Esophagus squamous epithelium (tissue), 5 donors: ENCODE measurements at regions not wholly inside any gene's neighbourhood (a gene's known extent, or its start where the extent isn't known, plus 50 kb on each side); places are given as distances from the start of the nearest gene placed in this dataset.
"Not testable (repeated sequence)": the region's sequence is repeated elsewhere in the genome, so short reads cannot be mapped to it uniquely, and the experiment has no call there.

ENCODE experiments used
- DNase-seq: peaks from one replicate; lab custom pipeline; 2025; lab: John Stamatoyannopoulos, UW
- H3K27ac ChIP-seq, 4 donors: fragments of 200-600 bp; sonication (generic); one replicate each; pipeline ENCODE4 v1.5.1; 2016 to 2019; ENCODE audit warnings: mild to moderate bottlenecking in 1 of 4
- H3K27me3 ChIP-seq, 4 donors: fragments of 200-600 bp; sonication (generic); 1 replicate in 3 of 4; 2 replicates in 1 of 4; pipeline versions ENCODE4 v1.5.1 to v1.6.0; 2017 to 2021; ENCODE audit warnings: antibody characterized with exemption in 1 of 4
- H3K36me3 ChIP-seq, 3 donors: fragments of 200-600 bp; sonication (generic); one replicate each; pipeline ENCODE4 v1.5.1; 2016 to 2019
- H3K4me1 ChIP-seq, 3 donors: fragments of 200-600 bp; sonication (generic); one replicate each; pipeline ENCODE4 v1.5.1; 2017 to 2019
- H3K4me3 ChIP-seq, 4 donors: fragments of 200-600 bp; sonication (generic); 1 replicate in 3 of 4; 2 replicates in 1 of 4; pipeline ENCODE4 v1.5.1; 2016 to 2019; ENCODE audit warnings: mild to moderate bottlenecking in 2 of 4, moderate library complexity in 1 of 4
- H3K9me3 ChIP-seq, 3 donors: fragments of 200-600 bp; sonication (generic); one replicate each; pipeline ENCODE4 v1.5.1; 2016 to 2019
- CTCF ChIP-seq, 6 experiments: fragments of 450-650 bp in 4 of 6; fragments of 200-600 bp in 2 of 6; sonication (generic) in 2 of 6; IDR thresholded peaks; one replicate each; pipeline ENCODE4 v1.5.1; 2016 to 2019; ENCODE audit warnings: antibody characterized with exemption in 6 of 6, mild to moderate bottlenecking in 4 of 6, moderate library complexity in 4 of 6
- POLR2A ChIP-seq, 4 donors: fragments of 450-650 bp; IDR thresholded peaks; one replicate each; pipeline ENCODE4 v1.6.1; 2017; ENCODE audit warnings: antibody characterized with exemption in 4 of 4, mild to moderate bottlenecking in 4 of 4, moderate library complexity in 3 of 4
- WGBS, 2 donors: methylation state at CpG; one replicate each; pipeline ENCODE4 v1.1.5; 2018; 5-methylcytosine and 5-hydroxymethylcytosine counted together
- intact Hi-C: fragments of 100-400 bp; cut with DNase I; formaldehyde crosslinking; loops from one replicate; pipeline ENCODE4 v1.15.0; 2022
- donor health status: DM: yes; HTN: yes; CAD: no.

- no peaks in the 10 kb centered on the region for H3K9me3 ChIP-seq
- H3K36me3 ChIP-seq, result no peaks in the 10 kb centered on the region
- DNase-seq, result no peak
- 59 to 66% methylated on average over 2 of the region's 2 CpGs for WGBS, 2 donors
- no peak overlapping the region for H3K27ac ChIP-seq
- intact Hi-C loops, result no loop called here
- TF ChIP-seq CTCF (IDR thresholded peaks at IDR 0.05) (no peak), POLR2A (IDR thresholded peaks at IDR 0.05) (no peak)
- no peak overlapping the region for H3K4me3 ChIP-seq
- no peaks in the 10 kb centered on the region for H3K27me3 ChIP-seq
- no peaks in the 10 kb centered on the region for H3K4me1 ChIP-seq
Measured at GRCh38 chr18:64692826-64693225, 543.9 kb upstream of the LINC00305 start.

GRCh38 chr18:64679121-64679520, 530.2 kb upstream of the LINC00305 start:
- WGBS, 2 donors, result 15 to 26% methylated on average over 2 of the region's 2 CpGs
- H3K27me3 ChIP-seq, result no peaks in the 10 kb centered on the region
- no peaks in the 10 kb centered on the region for H3K9me3 ChIP-seq
- intact Hi-C loops, result no loop called here
- H3K36me3 ChIP-seq, result no peaks in the 10 kb centered on the region
- no peak overlapping the region for H3K27ac ChIP-seq
- TF ChIP-seq CTCF (IDR thresholded peaks at IDR 0.05) (no peak), POLR2A (IDR thresholded peaks at IDR 0.05) (no peak)
- H3K4me3 ChIP-seq, result no peak overlapping the region
- DNase-seq, result no peak
- no peaks in the 10 kb centered on the region for H3K4me1 ChIP-seq

GRCh38 chr18:64678048-64678447, 529.2 kb upstream of the LINC00305 start:
- Histone ChIP-seq H3K27me3 (no peaks in the 10 kb centered on the region), H3K4me3 (no peak overlapping the region), H3K36me3 (no peaks in the 10 kb centered on the region), H3K4me1 (no peaks in the 10 kb centered on the region), H3K27ac (no peak overlapping the region), H3K9me3 (no peaks in the 10 kb centered on the region)
- WGBS, 2 donors, result 42 to 60% methylated on average over 2 of the region's 2 CpGs
- no peak for DNase-seq
- intact Hi-C loops, result no loop called here
- TF ChIP-seq POLR2A (IDR thresholded peaks at IDR 0.05) (no peak), CTCF (IDR thresholded peaks at IDR 0.05) (no peak)

- H3K27ac ChIP-seq, result no peak overlapping the region
- H3K4me1 ChIP-seq, result no peaks in the 10 kb centered on the region
- no peaks in the 10 kb centered on the region for H3K9me3 ChIP-seq
- no peak for TF ChIP-seq CTCF (IDR thresholded peaks at IDR 0.05)
- no peak for TF ChIP-seq POLR2A (IDR thresholded peaks at IDR 0.05)
- 30 to 41% methylated on average over 3 of the region's 3 CpGs for WGBS, 2 donors
- no peak overlapping the region for H3K4me3 ChIP-seq
- no peak for DNase-seq
- intact Hi-C loops, result no loop called here
- H3K27me3 ChIP-seq, result no peaks in the 10 kb centered on the region
- no peaks in the 10 kb centered on the region for H3K36me3 ChIP-seq
Measured at GRCh38 chr18:64674694-64675093, 525.8 kb upstream of the LINC00305 start.

GRCh38 chr18:64671293-64671692, 522.4 kb upstream of the LINC00305 start:
- H3K9me3 ChIP-seq, intact Hi-C loops, H3K36me3 ChIP-seq, H3K4me1 ChIP-seq, H3K4me3 ChIP-seq, DNase-seq, H3K27ac ChIP-seq, H3K27me3 ChIP-seq: not testable (repeated sequence)
- WGBS, 2 donors, result 66 to 74% methylated on average over 4 to 5 of the region's 5 CpGs

GRCh38 chr18:64668461-64668962, 519.6 kb upstream of the LINC00305 start:
- no peaks in the 10 kb centered on the region for H3K4me1 ChIP-seq
- no peak for TF ChIP-seq CTCF (IDR thresholded peaks at IDR 0.05)
- no peak for TF ChIP-seq POLR2A (IDR thresholded peaks at IDR 0.05)
- no peak overlapping the region for H3K4me3 ChIP-seq
- no peaks in the 10 kb centered on the region for H3K9me3 ChIP-seq
- H3K27ac ChIP-seq, result no peak overlapping the region
- no peaks in the 10 kb centered on the region for H3K27me3 ChIP-seq
- no peaks in the 10 kb centered on the region for H3K36me3 ChIP-seq
- DNase-seq, result no peak
- intact Hi-C loops, result no loop called here
- WGBS, 2 donors, result 67 to 80% methylated on average over 1 of the region's 1 CpG
